ENCODE measurements at regions not wholly inside any gene's neighbourhood (a gene's known extent, or its start where the extent isn't known, plus 50 kb on each side); places are given as distances from the start of the nearest gene placed in this dataset.
"Not testable (repeated sequence)": the region's sequence is repeated elsewhere in the genome, so short reads cannot be mapped to it uniquely, and the experiment has no call there.

DNA sequence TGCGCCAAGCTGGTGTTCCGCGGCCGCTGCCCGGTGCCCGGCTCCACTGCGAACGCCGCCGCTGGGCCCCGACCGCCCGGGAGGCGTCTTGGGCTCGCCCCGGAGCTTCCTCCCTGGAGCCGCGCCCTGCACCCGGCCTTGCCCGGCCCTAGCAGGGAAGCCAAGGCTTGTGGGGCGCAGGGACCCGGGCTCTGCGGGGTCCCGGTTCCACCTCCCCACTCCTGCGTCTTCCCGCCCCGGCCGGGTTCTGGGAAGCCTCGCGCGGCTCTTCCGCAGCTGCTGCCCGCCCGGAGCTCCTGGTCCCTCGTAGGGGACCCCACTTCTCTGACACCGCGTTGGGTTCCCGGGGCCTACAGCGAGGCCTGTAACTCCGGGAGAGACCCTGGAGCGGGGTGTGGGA lies 149.8 kb downstream of the OR4F15 start:
- TF ChIP-seq, protein P1, sequence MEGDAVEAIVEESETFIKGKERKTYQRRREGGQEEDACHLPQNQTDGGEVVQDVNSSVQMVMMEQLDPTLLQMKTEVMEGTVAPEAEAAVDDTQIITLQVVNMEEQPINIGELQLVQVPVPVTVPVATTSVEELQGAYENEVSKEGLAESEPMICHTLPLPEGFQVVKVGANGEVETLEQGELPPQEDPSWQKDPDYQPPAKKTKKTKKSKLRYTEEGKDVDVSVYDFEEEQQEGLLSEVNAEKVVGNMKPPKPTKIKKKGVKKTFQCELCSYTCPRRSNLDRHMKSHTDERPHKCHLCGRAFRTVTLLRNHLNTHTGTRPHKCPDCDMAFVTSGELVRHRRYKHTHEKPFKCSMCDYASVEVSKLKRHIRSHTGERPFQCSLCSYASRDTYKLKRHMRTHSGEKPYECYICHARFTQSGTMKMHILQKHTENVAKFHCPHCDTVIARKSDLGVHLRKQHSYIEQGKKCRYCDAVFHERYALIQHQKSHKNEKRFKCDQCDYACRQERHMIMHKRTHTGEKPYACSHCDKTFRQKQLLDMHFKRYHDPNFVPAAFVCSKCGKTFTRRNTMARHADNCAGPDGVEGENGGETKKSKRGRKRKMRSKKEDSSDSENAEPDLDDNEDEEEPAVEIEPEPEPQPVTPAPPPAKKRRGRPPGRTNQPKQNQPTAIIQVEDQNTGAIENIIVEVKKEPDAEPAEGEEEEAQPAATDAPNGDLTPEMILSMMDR (IDR thresholded peaks at IDR 0.05), result not testable (repeated sequence)
- TF ChIP-seq POLR2A (IDR thresholded peaks at IDR 0.05), result not testable (repeated sequence)

Measured in vagina (tissue), 2 donors.